ENCODE measurements at regions not wholly inside any gene's neighbourhood (a gene's known extent, or its start where the extent isn't known, plus 50 kb on each side); places are given as distances from the start of the nearest gene placed in this dataset.

DNA sequence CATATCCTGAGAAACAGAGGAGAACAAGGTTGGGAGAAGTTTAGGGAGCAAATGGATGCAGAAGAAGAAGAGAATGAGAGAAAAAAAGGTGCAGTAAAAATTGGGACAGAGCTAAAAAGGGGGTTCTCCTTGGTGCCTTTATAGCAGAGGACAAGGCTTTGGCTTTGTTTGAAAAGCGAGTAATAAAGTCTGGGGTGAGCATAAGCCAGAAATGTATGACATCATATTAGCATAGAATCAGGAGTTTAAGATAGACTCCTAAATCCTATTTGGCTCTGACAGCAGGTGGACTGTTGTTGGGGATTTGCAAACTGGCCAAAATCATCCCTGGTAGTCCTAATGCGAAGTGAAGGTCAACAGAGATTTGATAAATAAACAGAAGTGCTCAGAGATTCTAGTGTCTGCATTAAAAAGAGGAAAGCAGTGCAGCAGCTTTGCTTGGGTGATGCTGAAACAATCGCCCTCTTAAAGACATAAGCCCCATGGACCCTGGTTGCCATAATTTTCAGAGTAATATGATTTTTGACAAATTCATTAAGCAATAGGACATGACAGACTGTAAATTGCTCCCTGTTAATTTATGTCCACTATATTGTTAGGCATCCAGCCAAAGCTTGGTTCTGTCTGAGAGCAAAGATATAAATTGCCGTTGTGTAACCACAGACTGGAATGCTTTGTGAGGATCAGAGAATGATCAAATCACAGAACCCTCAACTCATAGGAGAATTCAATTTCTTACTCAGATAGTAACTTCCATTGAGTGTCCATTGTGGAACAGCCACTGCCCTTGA, 385.0 kb upstream of the NFIA start:
- no peak overlapping the region for H3K4me2 ChIP-seq (ENCODE audit: extremely low read depth, insufficient read depth, low read length)
- H3K79me2 ChIP-seq (ENCODE audit: control insufficient read depth, insufficient read depth, low read length), result no peaks in the 10 kb centered on the region
- TF ChIP-seq, protein P1, sequence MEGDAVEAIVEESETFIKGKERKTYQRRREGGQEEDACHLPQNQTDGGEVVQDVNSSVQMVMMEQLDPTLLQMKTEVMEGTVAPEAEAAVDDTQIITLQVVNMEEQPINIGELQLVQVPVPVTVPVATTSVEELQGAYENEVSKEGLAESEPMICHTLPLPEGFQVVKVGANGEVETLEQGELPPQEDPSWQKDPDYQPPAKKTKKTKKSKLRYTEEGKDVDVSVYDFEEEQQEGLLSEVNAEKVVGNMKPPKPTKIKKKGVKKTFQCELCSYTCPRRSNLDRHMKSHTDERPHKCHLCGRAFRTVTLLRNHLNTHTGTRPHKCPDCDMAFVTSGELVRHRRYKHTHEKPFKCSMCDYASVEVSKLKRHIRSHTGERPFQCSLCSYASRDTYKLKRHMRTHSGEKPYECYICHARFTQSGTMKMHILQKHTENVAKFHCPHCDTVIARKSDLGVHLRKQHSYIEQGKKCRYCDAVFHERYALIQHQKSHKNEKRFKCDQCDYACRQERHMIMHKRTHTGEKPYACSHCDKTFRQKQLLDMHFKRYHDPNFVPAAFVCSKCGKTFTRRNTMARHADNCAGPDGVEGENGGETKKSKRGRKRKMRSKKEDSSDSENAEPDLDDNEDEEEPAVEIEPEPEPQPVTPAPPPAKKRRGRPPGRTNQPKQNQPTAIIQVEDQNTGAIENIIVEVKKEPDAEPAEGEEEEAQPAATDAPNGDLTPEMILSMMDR (conservative IDR thresholded peaks at IDR 0.05 in 1 of 2, IDR thresholded peaks at IDR 0.05 in 1 of 2; ENCODE audit: low read depth in 1 of 2, low read length in 2 of 2), result no peak
- no peak for TF ChIP-seq EZH2 (IDR thresholded peaks at IDR 0.05; ENCODE audit: low read length, missing control alignments)
- no peak overlapping the region for H3K4me3 ChIP-seq (replicated peaks in 1 of 4; ENCODE audit: control extremely low read depth in 1 of 4, insufficient read depth in 1 of 4, low read depth in 3 of 4, low read length in 4 of 4)
- no peaks in the 10 kb centered on the region for H3K4me1 ChIP-seq (ENCODE audit: control insufficient read depth, extremely low read depth, insufficient read depth, low read length)
- no peak overlapping the region for H2AFZ ChIP-seq (ENCODE audit: low read length)
- no peaks in the 10 kb centered on the region for H3K36me3 ChIP-seq (ENCODE audit: control insufficient read depth, insufficient read depth, low read length)
- no peaks in the 10 kb centered on the region for H3K9me3 ChIP-seq (ENCODE audit: control insufficient read depth, insufficient read depth, low read depth, low read length)
- peak; percentile 3 to 5 for DNase-seq (ENCODE audit: low read depth in 2 of 2)
- H4K20me1 ChIP-seq (ENCODE audit: control insufficient read depth, extremely low read depth, insufficient read depth, low read length), result no peaks in the 10 kb centered on the region
- H3K27me3 ChIP-seq (ENCODE audit: control insufficient read depth, insufficient read depth, low read length), result no peaks in the 10 kb centered on the region
- H3K27ac ChIP-seq (ENCODE audit: insufficient read depth, low read length), result no peak overlapping the region
- H3K9ac ChIP-seq (ENCODE audit: insufficient read depth, low read length), result no peak overlapping the region

GRCh38 chr1:60696512-60696911, 385.8 kb upstream of the NFIA start:
- TF ChIP-seq EZH2 (IDR thresholded peaks at IDR 0.05; ENCODE audit: low read length, missing control alignments), result no peak
- TF ChIP-seq, protein P1 (conservative IDR thresholded peaks at IDR 0.05 in 1 of 2, IDR thresholded peaks at IDR 0.05 in 1 of 2; ENCODE audit: low read depth in 1 of 2, low read length in 2 of 2), result no peak
- Histone ChIP-seq H3K36me3 (ENCODE audit: control insufficient read depth, insufficient read depth, low read length) (no peaks in the 10 kb centered on the region), H3K27me3 (ENCODE audit: control insufficient read depth, insufficient read depth, low read length) (no peaks in the 10 kb centered on the region), H3K9me3 (ENCODE audit: control insufficient read depth, insufficient read depth, low read depth, low read length) (no peaks in the 10 kb centered on the region), H4K20me1 (ENCODE audit: control insufficient read depth, extremely low read depth, insufficient read depth, low read length) (no peaks in the 10 kb centered on the region), H3K27ac (ENCODE audit: insufficient read depth, low read length) (no peak overlapping the region), H3K4me2 (ENCODE audit: extremely low read depth, insufficient read depth, low read length) (no peak overlapping the region), H3K79me2 (ENCODE audit: control insufficient read depth, insufficient read depth, low read length) (no peaks in the 10 kb centered on the region), H3K4me3 (replicated peaks in 1 of 4; ENCODE audit: control extremely low read depth in 1 of 4, insufficient read depth in 1 of 4, low read depth in 3 of 4, low read length in 4 of 4) (no peak overlapping the region), H2AFZ (ENCODE audit: low read length) (no peak overlapping the region), H3K4me1 (ENCODE audit: control insufficient read depth, extremely low read depth, insufficient read depth, low read length) (no peaks in the 10 kb centered on the region), H3K9ac (ENCODE audit: insufficient read depth, low read length) (no peak overlapping the region)
- no peak for DNase-seq (ENCODE audit: low read depth in 2 of 2)

GRCh38 chr1:60695716-60696171, 386.6 kb upstream of the NFIA start:
- no peak overlapping the region for H3K9ac ChIP-seq (ENCODE audit: insufficient read depth, low read length)
- TF ChIP-seq, protein P1 (conservative IDR thresholded peaks at IDR 0.05 in 1 of 2, IDR thresholded peaks at IDR 0.05 in 1 of 2; ENCODE audit: low read depth in 1 of 2, low read length in 2 of 2), result no peak
- no peak for TF ChIP-seq EZH2 (IDR thresholded peaks at IDR 0.05; ENCODE audit: low read length, missing control alignments)
- H3K9me3 ChIP-seq (ENCODE audit: control insufficient read depth, insufficient read depth, low read depth, low read length), result no peaks in the 10 kb centered on the region
- no peak overlapping the region for H3K4me2 ChIP-seq (ENCODE audit: extremely low read depth, insufficient read depth, low read length)
- H3K4me1 ChIP-seq (ENCODE audit: control insufficient read depth, extremely low read depth, insufficient read depth, low read length), result no peaks in the 10 kb centered on the region
- no peak for DNase-seq (ENCODE audit: low read depth in 2 of 2)
- no peaks in the 10 kb centered on the region for H3K27me3 ChIP-seq (ENCODE audit: control insufficient read depth, insufficient read depth, low read length)
- no peak overlapping the region for H3K4me3 ChIP-seq (replicated peaks in 1 of 4; ENCODE audit: control extremely low read depth in 1 of 4, insufficient read depth in 1 of 4, low read depth in 3 of 4, low read length in 4 of 4)
- no peaks in the 10 kb centered on the region for H3K36me3 ChIP-seq (ENCODE audit: control insufficient read depth, insufficient read depth, low read length)
- H3K79me2 ChIP-seq (ENCODE audit: control insufficient read depth, insufficient read depth, low read length), result no peaks in the 10 kb centered on the region
- H3K27ac ChIP-seq (ENCODE audit: insufficient read depth, low read length), result no peak overlapping the region
- no peak overlapping the region for H2AFZ ChIP-seq (ENCODE audit: low read length)
- H4K20me1 ChIP-seq (ENCODE audit: control insufficient read depth, extremely low read depth, insufficient read depth, low read length), result no peaks in the 10 kb centered on the region

All from fibroblast of lung (primary cell).